ENCODE measurements at regions not wholly inside any gene's neighbourhood (a gene's known extent, or its start where the extent isn't known, plus 50 kb on each side); places are given as distances from the start of the nearest gene placed in this dataset.

GRCh38 chr1:31501505-31501904 is 74.8 kb upstream of the TINAGL1 start:
- TF ChIP-seq ATF1 (CRISPR knock-in tag; IDR thresholded peaks at IDR 0.05) (no peak), CTCF (IDR thresholded peaks at IDR 0.05) (no peak)
- TF ChIP-seq, protein P1, sequence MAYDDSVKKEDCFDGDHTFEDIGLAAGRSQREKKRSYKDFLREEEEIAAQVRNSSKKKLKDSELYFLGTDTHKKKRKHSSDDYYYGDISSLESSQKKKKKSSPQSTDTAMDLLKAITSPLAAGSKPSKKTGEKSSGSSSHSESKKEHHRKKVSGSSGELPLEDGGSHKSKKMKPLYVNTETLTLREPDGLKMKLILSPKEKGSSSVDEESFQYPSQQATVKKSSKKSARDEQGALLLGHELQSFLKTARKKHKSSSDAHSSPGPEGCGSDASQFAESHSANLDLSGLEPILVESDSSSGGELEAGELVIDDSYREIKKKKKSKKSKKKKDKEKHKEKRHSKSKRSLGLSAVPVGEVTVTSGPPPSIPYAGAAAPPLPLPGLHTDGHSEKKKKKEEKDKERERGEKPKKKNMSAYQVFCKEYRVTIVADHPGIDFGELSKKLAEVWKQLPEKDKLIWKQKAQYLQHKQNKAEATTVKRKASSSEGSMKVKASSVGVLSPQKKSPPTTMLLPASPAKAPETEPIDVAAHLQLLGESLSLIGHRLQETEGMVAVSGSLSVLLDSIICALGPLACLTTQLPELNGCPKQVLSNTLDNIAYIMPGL (CRISPR knock-in tag; IDR thresholded peaks at IDR 0.05), result no peak
- TF ChIP-seq, protein P2, sequence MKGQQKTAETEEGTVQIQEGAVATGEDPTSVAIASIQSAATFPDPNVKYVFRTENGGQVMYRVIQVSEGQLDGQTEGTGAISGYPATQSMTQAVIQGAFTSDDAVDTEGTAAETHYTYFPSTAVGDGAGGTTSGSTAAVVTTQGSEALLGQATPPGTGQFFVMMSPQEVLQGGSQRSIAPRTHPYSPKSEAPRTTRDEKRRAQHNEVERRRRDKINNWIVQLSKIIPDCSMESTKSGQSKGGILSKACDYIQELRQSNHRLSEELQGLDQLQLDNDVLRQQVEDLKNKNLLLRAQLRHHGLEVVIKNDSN (CRISPR knock-in tag; IDR thresholded peaks at IDR 0.05), result no peak

Measured in WTC11 (cell line).